ENCODE measurements at regions not wholly inside any gene's neighbourhood (a gene's known extent, or its start where the extent isn't known, plus 50 kb on each side); places are given as distances from the start of the nearest gene placed in this dataset.

- DNase-seq: no peak
These were observed 64.9 kb upstream of the GALNT9 start for GRCh38 chr12:132393991-132394949.

GRCh38 chr12:132393245-132393795 lies 63.9 kb upstream of the GALNT9 start:
- no peak for DNase-seq

- DNase-seq: no peak
These were observed 63.2 kb upstream of the GALNT9 start for GRCh38 chr12:132392389-132393244.

GRCh38 chr12:132391326-132392041 lies 62.1 kb upstream of the GALNT9 start:
- DNase-seq: no peak

- no peak for DNase-seq
These were observed 61.1 kb upstream of the GALNT9 start for GRCh38 chr12:132390287-132391076.

GRCh38 chr12:132389526-132390286 lies 60.3 kb upstream of the GALNT9 start:
- DNase-seq: no peak

- no peak for DNase-seq
These were observed 59.6 kb upstream of the GALNT9 start for GRCh38 chr12:132389026-132389425.

- no peak for DNase-seq
These were observed 59.1 kb upstream of the GALNT9 start for GRCh38 chr12:132388379-132389015.

- no peak for DNase-seq
These were observed 57.6 kb upstream of the GALNT9 start for GRCh38 chr12:132386926-132387497.

- no peak for DNase-seq
These were observed 56.7 kb upstream of the GALNT9 start for GRCh38 chr12:132385923-132386751.

- DNase-seq: no peak
These were observed 55.8 kb upstream of the GALNT9 start for GRCh38 chr12:132384916-132385774.

- DNase-seq: peak; percentile 88
These were observed 51.3 kb upstream of the GALNT9 start for GRCh38 chr12:132380641-132381040.

GRCh38 chr12:132379996-132380395 lies 50.6 kb upstream of the GALNT9 start:
- DNase-seq: no peak

GRCh38 chr12:132379576-132379975 lies 50.2 kb upstream of the GALNT9 start:
- DNase-seq: no peak

Measured in tongue (tissue), 1 donor.